BLaER1 (cell line): ENCODE measurements at regions not wholly inside any gene's neighbourhood (a gene's known extent, or its start where the extent isn't known, plus 50 kb on each side); places are given as distances from the start of the nearest gene placed in this dataset.
"Not testable (repeated sequence)": the region's sequence is repeated elsewhere in the genome, so short reads cannot be mapped to it uniquely, and the experiment has no call there.

Experiments
- H3K27ac ChIP-seq: shearing (Covaris generic); formaldehyde crosslinking; 2 replicates; pipeline ENCODE4 v1.8.1; 2022
- H3K27me3 ChIP-seq: shearing (Covaris generic); formaldehyde crosslinking; 2 replicates; pipeline ENCODE4 v1.8.1; 2022
- H3K36me3 ChIP-seq: shearing (Covaris generic); formaldehyde crosslinking; 2 replicates; pipeline ENCODE4 v1.8.1; 2022
- H3K4me1 ChIP-seq: shearing (Covaris generic); formaldehyde crosslinking; 2 replicates; pipeline ENCODE4 v1.8.1; 2022
- H3K4me2 ChIP-seq: shearing (Covaris generic); formaldehyde crosslinking; 2 replicates; pipeline ENCODE4 v1.8.1; 2022
- H3K4me3 ChIP-seq: shearing (Covaris generic); formaldehyde crosslinking; 2 replicates; pipeline ENCODE4 v1.8.1; 2022
- H3K9ac ChIP-seq: shearing (Covaris generic); formaldehyde crosslinking; 2 replicates; pipeline ENCODE4 v1.8.1; 2022
- H3K9me3 ChIP-seq: shearing (Covaris generic); formaldehyde crosslinking; 2 replicates; pipeline ENCODE4 v1.8.1; 2022
- H4K20me1 ChIP-seq: shearing (Covaris generic); formaldehyde crosslinking; 2 replicates; pipeline ENCODE4 v1.8.1; 2022
- Cebpa-rat ChIP-seq: shearing (Covaris generic); IDR thresholded peaks from 2 replicates; pipeline ENCODE4 v1.8.1; 2022

DNA sequence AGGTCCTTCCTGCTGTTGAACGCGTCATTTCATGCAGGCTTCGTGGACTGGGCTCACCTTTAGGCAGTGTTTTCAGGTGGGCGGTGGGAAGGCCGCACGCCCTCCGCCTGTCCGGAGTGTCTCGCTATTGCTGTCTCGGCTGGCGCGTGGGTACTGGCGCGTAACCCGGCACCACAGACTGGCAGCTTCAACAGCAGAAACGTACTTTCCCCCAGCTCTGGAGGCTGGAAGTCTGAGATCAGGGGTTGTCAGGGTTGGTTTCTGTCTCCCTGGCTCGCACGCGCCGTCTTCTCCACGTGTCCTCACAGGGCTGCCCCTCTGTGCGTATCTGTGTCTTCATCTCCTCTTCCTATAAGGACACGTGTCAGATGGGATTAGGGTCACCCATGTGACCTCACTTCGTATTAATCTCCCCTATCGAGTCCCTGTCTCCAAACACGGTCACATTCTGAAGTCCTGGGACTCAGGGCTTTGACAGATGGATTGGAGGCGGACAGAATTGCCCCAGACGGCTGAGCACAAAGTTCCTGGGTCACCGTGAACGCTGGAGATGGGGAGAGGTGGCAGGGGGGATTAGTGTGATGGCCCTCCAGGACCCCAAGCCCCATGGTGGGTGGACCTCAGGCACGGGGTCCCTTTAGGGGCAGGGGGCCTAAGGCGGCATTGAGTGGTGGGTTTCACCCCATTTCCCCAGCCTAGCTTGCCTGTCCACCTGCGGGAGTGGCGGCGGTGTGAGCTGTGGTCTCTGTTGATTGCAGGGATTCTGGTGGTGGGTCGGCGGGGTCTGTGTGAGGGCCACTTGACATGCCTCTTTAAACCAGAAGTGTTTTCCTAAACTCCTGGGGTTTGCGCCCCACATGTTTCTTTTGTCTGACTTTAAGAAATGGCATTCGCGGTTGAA, 83.4 kb upstream of the LRPAP1 start:
- Histone ChIP-seq H3K4me1 (0 out of 2 replicates have a peak, but pooled peaks cover 4% of the 10 kb centered on the region), H3K27ac (no peak overlapping the region), H3K27me3 (no peaks in the 10 kb centered on the region), H4K20me1 (no peaks in the 10 kb centered on the region), H3K9me3 (no peaks in the 10 kb centered on the region), H3K4me3 (no peak overlapping the region), H3K36me3 (no peaks in the 10 kb centered on the region), H3K9ac (no peak overlapping the region), H3K4me2 (no peak overlapping the region)
- no peak for TF ChIP-seq Cebpa-rat

- Histone ChIP-seq H3K9me3 (no peaks in the 10 kb centered on the region), H3K36me3 (no peaks in the 10 kb centered on the region), H3K27me3 (no peaks in the 10 kb centered on the region), H3K27ac (no peak overlapping the region), H3K4me2 (no peak overlapping the region), H3K4me3 (no peak overlapping the region), H3K4me1 (0 out of 2 replicates have a peak, but pooled peaks cover 4% of the 10 kb centered on the region), H4K20me1 (no peaks in the 10 kb centered on the region), H3K9ac (no peak overlapping the region)
- TF ChIP-seq Cebpa-rat: no peak
Observed at GRCh38 chr4:3614731-3614980, 82.4 kb upstream of the LRPAP1 start.

DNA sequence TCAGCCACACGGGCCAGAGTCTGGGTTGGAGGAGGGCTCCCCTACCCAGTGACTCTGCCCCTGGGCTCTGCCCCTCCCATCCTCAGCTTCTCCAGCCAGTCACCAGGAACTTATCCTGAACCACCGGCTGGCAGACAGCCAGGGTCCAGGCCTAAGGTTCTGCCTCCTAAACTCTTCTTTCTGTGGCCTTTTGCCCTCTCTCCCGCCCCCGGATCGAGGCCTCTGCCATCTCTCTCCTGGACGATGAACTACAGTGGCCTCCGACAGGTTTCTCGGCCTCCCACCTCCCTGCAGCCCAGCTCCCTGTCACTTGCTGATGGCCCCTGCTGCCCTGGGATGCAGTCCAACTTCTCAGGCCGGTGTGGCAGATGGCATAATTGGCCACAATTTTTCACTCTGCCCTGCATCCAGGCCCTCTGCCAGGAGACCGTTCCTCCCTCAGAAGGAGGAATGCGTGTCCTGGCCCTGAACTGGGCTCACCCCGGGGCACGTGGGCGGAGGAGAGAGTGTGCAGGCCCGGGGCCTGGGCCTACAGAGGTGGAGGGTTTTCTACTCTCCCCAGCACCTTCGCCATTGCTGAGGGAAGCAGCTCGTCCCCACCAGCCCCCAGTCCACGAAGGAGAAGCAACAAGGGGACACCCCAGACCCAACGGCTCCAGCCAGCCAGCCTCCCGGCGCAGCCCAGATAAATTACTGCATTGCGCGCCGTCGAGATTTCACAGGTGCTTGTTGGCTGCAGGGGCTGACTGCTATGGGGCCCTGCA, 81.9 kb upstream of the LRPAP1 start:
- no peaks in the 10 kb centered on the region for H3K9me3 ChIP-seq
- H3K36me3 ChIP-seq: no peaks in the 10 kb centered on the region
- H3K27me3 ChIP-seq: no peaks in the 10 kb centered on the region
- H3K4me2 ChIP-seq: no peak overlapping the region
- H3K4me3 ChIP-seq: no peak overlapping the region
- no peaks in the 10 kb centered on the region for H4K20me1 ChIP-seq
- H3K4me1 ChIP-seq: 0 out of 2 replicates have a peak, but pooled peaks cover 4% of the 10 kb centered on the region
- TF ChIP-seq Cebpa-rat: no peak
- no peak overlapping the region for H3K9ac ChIP-seq
- H3K27ac ChIP-seq: no peak overlapping the region

DNA sequence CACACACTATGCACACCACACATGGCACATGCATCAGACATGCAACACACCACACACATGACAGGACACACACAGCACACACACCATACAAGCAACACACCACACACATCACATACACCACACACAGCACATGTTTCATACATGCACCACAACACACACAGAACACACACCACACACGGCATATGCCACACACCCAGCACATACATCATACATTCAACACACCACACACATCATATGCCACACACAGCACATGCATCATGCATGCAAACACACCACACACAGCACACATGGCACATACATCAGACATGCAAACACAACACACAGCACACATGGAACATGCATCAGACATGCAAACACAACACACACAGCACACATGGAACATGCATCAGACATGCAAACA, 80.7 kb upstream of the LRPAP1 start:
- H3K27ac ChIP-seq: no peak overlapping the region
- H3K4me3 ChIP-seq: no peak overlapping the region
- no peak overlapping the region for H3K4me2 ChIP-seq
- TF ChIP-seq Cebpa-rat: no peak
- no peaks in the 10 kb centered on the region for H3K36me3 ChIP-seq
- H4K20me1 ChIP-seq: no peaks in the 10 kb centered on the region
- peaks cover 6% of the 10 kb centered on the region; the same call in 1 of the 2 replicates for H3K4me1 ChIP-seq
- H3K9me3 ChIP-seq: no peaks in the 10 kb centered on the region
- H3K9ac ChIP-seq: no peak overlapping the region
- no peaks in the 10 kb centered on the region for H3K27me3 ChIP-seq

DNA sequence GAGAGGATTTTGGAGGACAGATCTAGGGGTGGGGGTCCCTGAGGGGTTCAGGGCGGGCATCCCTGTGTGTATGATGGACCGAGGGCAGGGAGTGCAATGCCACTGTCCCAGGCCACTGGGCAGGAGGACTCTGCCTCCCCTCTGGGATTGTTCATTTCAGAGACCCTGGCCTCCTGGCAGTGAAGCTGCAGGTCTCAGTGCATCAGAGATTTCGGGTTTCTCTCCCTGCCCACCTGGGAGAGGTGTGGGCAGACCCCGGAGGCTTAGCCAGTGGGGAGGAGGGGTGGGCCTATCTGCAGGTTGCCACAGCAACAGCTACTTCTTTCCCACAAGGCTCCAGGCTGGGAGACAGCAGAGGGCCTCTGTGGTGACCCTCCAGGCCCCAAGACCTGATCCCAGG, 80.1 kb upstream of the LRPAP1 start:
- Histone ChIP-seq H3K4me2 (no peak overlapping the region), H3K9me3 (no peaks in the 10 kb centered on the region), H3K4me1 (peaks cover 12% of the 10 kb centered on the region), H3K36me3 (no peaks in the 10 kb centered on the region), H3K27me3 (no peaks in the 10 kb centered on the region), H4K20me1 (no peaks in the 10 kb centered on the region), H3K27ac (no peak overlapping the region), H3K4me3 (no peak overlapping the region), H3K9ac (no peak overlapping the region)
- no peak for TF ChIP-seq Cebpa-rat

DNA sequence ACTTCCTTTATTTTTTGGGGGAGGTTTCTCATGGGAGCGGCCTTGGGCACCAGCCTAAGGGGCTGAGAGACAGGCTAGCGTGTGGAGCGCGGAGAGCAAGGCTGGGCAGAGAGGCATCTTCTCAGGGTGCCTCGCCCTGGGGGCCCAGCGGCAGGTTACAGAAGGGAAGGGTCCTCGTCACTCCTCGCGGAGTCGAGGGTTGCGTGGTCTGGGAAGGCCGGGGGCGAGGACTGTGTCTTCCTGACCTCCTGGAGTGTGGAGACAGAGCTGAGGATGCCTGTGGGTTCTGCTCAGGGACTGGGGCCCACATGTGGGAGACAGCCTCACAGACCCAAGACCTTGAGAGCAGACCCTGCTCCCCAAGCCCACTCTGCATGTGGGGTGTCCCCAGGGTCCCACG, 79.6 kb upstream of the LRPAP1 start:
- TF ChIP-seq Cebpa-rat: no peak
- no peaks in the 10 kb centered on the region for H3K36me3 ChIP-seq
- no peaks in the 10 kb centered on the region for H4K20me1 ChIP-seq
- H3K27ac ChIP-seq: no peak overlapping the region
- no peak overlapping the region for H3K4me2 ChIP-seq
- H3K4me1 ChIP-seq: peaks cover 12% of the 10 kb centered on the region
- H3K9me3 ChIP-seq: no peaks in the 10 kb centered on the region
- H3K4me3 ChIP-seq: no peak overlapping the region
- H3K27me3 ChIP-seq: no peaks in the 10 kb centered on the region
- no peak overlapping the region for H3K9ac ChIP-seq

DNA sequence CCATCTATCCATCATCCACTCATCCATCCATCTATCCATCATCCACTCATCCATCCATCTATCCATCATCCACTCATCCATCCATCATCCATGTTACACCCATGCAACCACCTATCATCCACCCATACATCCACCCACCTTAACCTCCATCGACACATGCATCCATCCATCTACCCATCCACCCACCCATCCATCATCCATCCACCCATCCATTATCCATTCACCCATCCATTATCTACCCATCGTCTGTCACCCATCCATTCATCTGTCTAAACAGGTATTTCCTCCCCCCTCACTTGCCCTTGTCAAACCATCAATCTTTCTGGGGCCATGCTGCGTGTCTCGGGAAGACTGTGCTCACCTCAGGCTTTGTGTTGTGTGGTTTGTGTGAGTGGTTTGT, 78.6 kb upstream of the LRPAP1 start:
- H3K4me3 ChIP-seq, H3K9ac ChIP-seq, H3K9me3 ChIP-seq, H3K36me3 ChIP-seq, H3K27ac ChIP-seq, H3K4me2 ChIP-seq, H4K20me1 ChIP-seq, H3K27me3 ChIP-seq: not testable (repeated sequence)
- H3K4me1 ChIP-seq: peaks cover 12% of the 10 kb centered on the region

- not testable (repeated sequence) for H3K27ac ChIP-seq, H3K4me2 ChIP-seq, H3K4me3 ChIP-seq, H3K9ac ChIP-seq, H3K27me3 ChIP-seq, H4K20me1 ChIP-seq, H3K9me3 ChIP-seq, H3K36me3 ChIP-seq
- peaks cover 12% of the 10 kb centered on the region for H3K4me1 ChIP-seq
Observed at GRCh38 chr4:3609905-3610304, 77.7 kb upstream of the LRPAP1 start.

DNA sequence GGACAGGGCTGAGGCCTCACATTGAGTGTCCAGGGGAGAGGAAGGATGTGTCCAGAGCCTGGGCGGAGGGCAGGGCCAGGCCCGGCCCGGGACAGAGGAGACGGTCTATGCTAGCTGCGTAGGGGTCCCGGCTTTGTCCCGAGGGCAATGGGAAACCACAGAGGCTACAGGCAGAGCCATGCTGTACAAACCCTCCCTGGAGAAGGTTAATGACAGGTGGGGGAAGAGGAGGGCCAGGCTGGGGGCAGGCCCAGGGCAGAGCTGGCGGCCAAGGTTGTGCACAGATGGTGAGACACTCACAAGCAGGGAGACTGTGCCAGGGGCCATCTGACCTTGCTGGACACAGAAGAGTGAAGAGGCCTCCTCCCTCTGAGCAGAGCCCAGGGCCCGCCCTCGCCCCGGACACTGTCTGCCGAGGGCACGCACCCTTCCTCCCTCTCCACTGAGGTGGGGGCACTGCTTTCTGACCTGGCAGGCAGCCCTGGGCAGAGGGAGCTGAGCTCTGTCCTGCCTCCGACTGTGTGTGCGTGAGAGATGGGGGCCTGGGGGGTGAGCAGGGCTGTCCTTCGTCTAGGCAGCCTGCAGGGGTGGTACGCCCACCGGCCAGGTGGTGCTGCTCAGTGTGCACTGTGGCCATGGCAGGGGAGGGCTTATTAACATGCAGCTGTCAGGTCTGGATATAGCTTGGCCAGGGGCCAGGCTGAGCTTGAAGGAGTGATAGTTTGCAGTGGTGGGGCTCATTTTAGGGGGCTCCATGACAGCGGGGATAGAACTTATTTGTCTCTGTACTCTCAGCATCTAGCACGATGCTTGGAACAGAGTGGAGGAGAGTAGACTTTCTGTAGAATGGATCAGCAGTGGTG, 75.7 kb upstream of the LRPAP1 start:
- H3K4me2 ChIP-seq: 0 out of 2 replicates have a peak overlapping the region, but pooled peaks have one; percentile 12
- no peak overlapping the region for H3K27ac ChIP-seq
- H3K36me3 ChIP-seq: no peaks in the 10 kb centered on the region
- no peaks in the 10 kb centered on the region for H3K9me3 ChIP-seq
- TF ChIP-seq Cebpa-rat: no peak
- no peak overlapping the region for H3K9ac ChIP-seq
- peaks cover 12% of the 10 kb centered on the region for H3K4me1 ChIP-seq
- H4K20me1 ChIP-seq: no peaks in the 10 kb centered on the region
- H3K27me3 ChIP-seq: no peaks in the 10 kb centered on the region
- H3K4me3 ChIP-seq: no peak overlapping the region

DNA sequence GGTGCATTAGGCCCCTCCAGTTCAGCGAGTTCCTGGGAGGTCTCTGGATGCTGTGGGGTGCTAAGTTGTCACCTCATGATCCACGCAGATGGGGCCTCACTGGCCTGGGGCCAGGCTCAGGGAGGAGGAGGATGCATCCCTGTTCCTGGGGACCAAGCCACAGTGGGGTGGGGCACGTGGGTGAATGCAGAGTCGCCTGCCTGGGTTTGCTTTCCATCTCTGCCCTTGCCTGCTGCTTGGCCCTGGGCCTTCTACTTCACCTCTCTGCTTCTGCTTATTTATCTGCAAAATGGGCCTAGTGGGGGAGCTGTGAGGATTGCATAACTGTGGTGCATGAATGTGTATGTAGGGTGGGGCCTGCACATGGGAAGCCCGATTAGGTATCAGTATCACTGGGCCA, 74.6 kb upstream of the LRPAP1 start:
- H3K9me3 ChIP-seq, H3K4me3 ChIP-seq, H3K27me3 ChIP-seq, H3K27ac ChIP-seq, H3K4me2 ChIP-seq, H3K9ac ChIP-seq, H4K20me1 ChIP-seq, H3K36me3 ChIP-seq: not testable (repeated sequence)
- peaks cover 12% of the 10 kb centered on the region for H3K4me1 ChIP-seq

DNA sequence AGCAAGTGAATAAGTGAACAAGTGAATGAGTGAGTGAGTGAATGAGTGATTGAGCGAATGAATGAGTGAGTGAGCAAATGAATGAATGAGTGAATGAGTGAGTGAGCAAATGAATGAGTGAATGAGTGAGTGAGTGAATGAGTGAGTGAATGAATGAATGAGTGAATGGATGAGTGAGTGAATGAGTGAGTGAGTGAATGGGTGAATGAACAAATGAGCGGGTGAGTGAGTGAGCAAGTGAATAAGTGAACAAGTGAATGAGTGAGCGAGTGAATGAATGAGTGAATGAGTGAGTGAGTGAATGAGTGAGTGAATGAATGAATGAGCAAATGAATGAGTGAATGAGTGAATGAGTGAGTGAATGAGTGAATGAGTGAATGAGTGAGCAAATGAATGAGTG, 74.0 kb upstream of the LRPAP1 start:
- H3K9me3 ChIP-seq, H3K9ac ChIP-seq, H3K4me2 ChIP-seq, H4K20me1 ChIP-seq, H3K36me3 ChIP-seq, H3K4me1 ChIP-seq, H3K27ac ChIP-seq, H3K27me3 ChIP-seq, H3K4me3 ChIP-seq: not testable (repeated sequence)
